ENCODE measurements at regions not wholly inside any gene's neighbourhood (a gene's known extent, or its start where the extent isn't known, plus 50 kb on each side); places are given as distances from the start of the nearest gene placed in this dataset.

GRCh38 chr3:28940994-28941393 lies 339.9 kb upstream of the RBMS3 start:
- TF ChIP-seq CTCF (conservative IDR thresholded peaks at IDR 0.05) = no peak
- no peak for TF ChIP-seq ZFX (IDR thresholded peaks at IDR 0.05)
- no peak overlapping the region; the same call in 1 of the 2 replicates for H3K27ac ChIP-seq

GRCh38 chr3:28947061-28947460 lies 333.8 kb upstream of the RBMS3 start:
- H3K27ac ChIP-seq = no peak overlapping the region
- no peak for TF ChIP-seq ZFX (IDR thresholded peaks at IDR 0.05)

GRCh38 chr3:28947751-28948150 lies 333.1 kb upstream of the RBMS3 start:
- no peak for TF ChIP-seq ZFX (IDR thresholded peaks at IDR 0.05)
- TF ChIP-seq CTCF (conservative IDR thresholded peaks at IDR 0.05) = no peak
- no peak overlapping the region for H3K27ac ChIP-seq

- TF ChIP-seq CTCF (conservative IDR thresholded peaks at IDR 0.05) = no peak
- no peak for TF ChIP-seq ZFX (IDR thresholded peaks at IDR 0.05)
- H3K27ac ChIP-seq = no peak overlapping the region
Observed at GRCh38 chr3:28948685-28949084, 332.2 kb upstream of the RBMS3 start.

- H3K27ac ChIP-seq = no peak overlapping the region
- TF ChIP-seq CTCF (conservative IDR thresholded peaks at IDR 0.05) (no peak), ZFX (IDR thresholded peaks at IDR 0.05) (no peak)
Observed at GRCh38 chr3:28949580-28949979, 331.3 kb upstream of the RBMS3 start.

- no peak for TF ChIP-seq CTCF (conservative IDR thresholded peaks at IDR 0.05)
- TF ChIP-seq ZFX (IDR thresholded peaks at IDR 0.05) = no peak
- no peak overlapping the region for H3K27ac ChIP-seq
Observed at GRCh38 chr3:28950614-28951013, 330.3 kb upstream of the RBMS3 start.

- no peak overlapping the region for H3K27ac ChIP-seq
- TF ChIP-seq CTCF (conservative IDR thresholded peaks at IDR 0.05) (no peak), ZFX (IDR thresholded peaks at IDR 0.05) (no peak)
Observed at GRCh38 chr3:28951772-28952556, 328.9 kb upstream of the RBMS3 start.

GRCh38 chr3:28958656-28959055 lies 322.2 kb upstream of the RBMS3 start:
- TF ChIP-seq ZFX (IDR thresholded peaks at IDR 0.05) = no peak
- no peak for TF ChIP-seq CTCF (conservative IDR thresholded peaks at IDR 0.05)
- no peak overlapping the region for H3K27ac ChIP-seq
